Gastroesophageal sphincter (tissue), 4 donors: ENCODE measurements at regions not wholly inside any gene's neighbourhood (a gene's known extent, or its start where the extent isn't known, plus 50 kb on each side); places are given as distances from the start of the nearest gene placed in this dataset.

Experiments used
- ATAC-seq: fragments of 150-250 bp; one replicate; pipeline ENCODE4 v1.9.1; 2016; ENCODE audit warnings: mild to moderate bottlenecking, moderate library complexity
- H3K27ac ChIP-seq, 4 donors: fragments of 200-600 bp; sonication (generic) in 3 of 4; 1 replicate in 3 of 4; 2 replicates in 1 of 4; pipeline ENCODE4 v1.5.1; 2016 to 2019
- H3K27me3 ChIP-seq: fragments of 200-600 bp; sonication (generic); one replicate; pipeline ENCODE4 v1.5.1; 2019
- H3K36me3 ChIP-seq, 2 donors: fragments of 200-600 bp; sonication (generic); one replicate each; pipeline ENCODE4 v1.5.1; 2019; ENCODE audit warnings: control low read depth in 1 of 2
- H3K4me1 ChIP-seq, 3 donors: fragments of 200-600 bp; sonication (generic); 1 replicate in 2 of 3; 2 replicates in 1 of 3; pipeline ENCODE4 v1.5.1; 2016 to 2019; ENCODE audit warnings: control low read depth in 2 of 3
- H3K4me3 ChIP-seq, 2 donors: fragments of 200-600 bp; sonication (generic); one replicate each; pipeline ENCODE4 v1.5.1; 2019; ENCODE audit warnings: mild to moderate bottlenecking in 1 of 2, moderate library complexity in 1 of 2
- H3K9me3 ChIP-seq, 3 donors: fragments of 200-600 bp; sonication (generic); one replicate each; pipeline ENCODE4 v1.5.1; 2017 to 2019; ENCODE audit warnings: control low read depth in 2 of 3
- CTCF ChIP-seq, 4 experiments: fragments of 200-600 bp in 2 of 4; fragments of 450-650 bp in 2 of 4; sonication (generic) in 1 of 4; IDR thresholded peaks; one replicate each; pipeline ENCODE4 v1.5.1; 2017 to 2019; ENCODE audit warnings: antibody characterized with exemption in 4 of 4, mild to moderate bottlenecking in 2 of 4, moderate library complexity in 2 of 4
- EP300 ChIP-seq: sonication (generic); formaldehyde crosslinking; IDR thresholded peaks from one replicate; pipeline ENCODE4 v1.6.1; 2017; ENCODE audit warnings: antibody characterized with exemption, mild to moderate bottlenecking
- POLR2A ChIP-seq, 2 donors: fragments of 450-650 bp; IDR thresholded peaks; one replicate each; pipeline ENCODE4 v1.6.1; 2017; ENCODE audit warnings: antibody characterized with exemption in 2 of 2, mild to moderate bottlenecking in 2 of 2, moderate library complexity in 1 of 2
- POLR2AphosphoS5 ChIP-seq: sonication (generic); formaldehyde crosslinking; IDR thresholded peaks from one replicate; pipeline ENCODE4 v1.6.1; 2017; ENCODE audit warnings: antibody characterized with exemption
- WGBS, 2 donors: methylation state at CpG; one replicate each; pipeline ENCODE4 v1.1.5; 2018; ENCODE audit warnings: low coverage in 1 of 2; 5-methylcytosine and 5-hydroxymethylcytosine counted together

DNA sequence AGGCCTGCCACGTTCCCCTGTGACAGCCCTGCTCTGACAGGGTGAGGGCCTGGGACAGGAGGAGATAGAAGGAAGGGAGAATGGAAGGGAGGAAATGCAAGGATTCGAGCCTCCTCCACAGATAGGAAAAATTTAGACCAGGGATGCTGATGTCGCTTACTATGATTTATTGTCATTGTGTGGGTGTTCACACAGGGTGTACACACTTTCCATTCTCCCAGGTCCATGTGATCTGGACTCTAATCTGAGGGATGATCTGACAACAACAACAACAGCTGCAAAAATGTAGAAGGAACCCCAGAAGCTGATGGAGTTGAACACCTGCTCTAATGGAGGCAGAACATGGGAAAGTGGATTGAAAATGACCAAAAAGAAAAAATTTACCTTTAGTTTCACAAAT, 231.7 kb upstream of the TNP1 start:
- Histone ChIP-seq H3K9me3 (no peaks in the 10 kb centered on the region), H3K27me3 (no peaks in the 10 kb centered on the region), H3K27ac (no peak overlapping the region), H3K36me3 (no peaks in the 10 kb centered on the region), H3K4me1 (no peaks in the 10 kb centered on the region), H3K4me3 (no peak overlapping the region)
- 64 to 67% methylated on average over 2 to 3 of the region's 3 CpGs for WGBS, 2 donors
- TF ChIP-seq EP300, result no peak
- no peak for ATAC-seq

DNA sequence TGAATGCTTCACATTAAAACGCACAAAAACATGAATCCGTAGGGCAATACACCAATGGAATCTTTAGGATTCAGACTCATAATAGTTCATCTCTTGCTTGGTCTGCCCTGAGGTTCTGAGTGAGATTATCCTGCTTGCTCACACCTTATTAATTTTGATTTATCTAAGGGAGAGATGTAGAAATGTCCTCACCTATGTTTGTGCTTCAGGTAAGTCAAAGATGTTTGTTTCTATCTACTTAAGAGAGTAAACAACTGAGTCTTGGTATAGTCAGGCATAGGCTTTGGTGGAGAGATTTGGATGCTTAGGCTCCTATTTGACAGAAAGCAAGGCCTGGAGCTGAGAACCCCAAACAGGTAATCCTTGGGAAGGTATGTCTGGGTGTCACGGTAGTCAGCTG, 231.0 kb upstream of the TNP1 start:
- no peak for TF ChIP-seq POLR2A (IDR thresholded peaks at IDR 0.05)
- TF ChIP-seq POLR2AphosphoS5, result no peak
- TF ChIP-seq EP300, result no peak
- TF ChIP-seq CTCF (IDR thresholded peaks at IDR 0.05), result no peak
- ATAC-seq, result no peak

GRCh38 chr2:217090024-217090473, 230.2 kb upstream of the TNP1 start:
- Histone ChIP-seq H3K4me3 (no peak overlapping the region), H3K4me1 (no peaks in the 10 kb centered on the region), H3K27me3 (no peaks in the 10 kb centered on the region), H3K27ac (no peak overlapping the region), H3K9me3 (no peaks in the 10 kb centered on the region), H3K36me3 (no peaks in the 10 kb centered on the region)
- whole genome bisulfite sequencing, 2 donors, result 56 to 64% methylated on average over 5 of the region's 5 CpGs
- no peak for ATAC-seq
- TF ChIP-seq CTCF (IDR thresholded peaks at IDR 0.05), result no peak
- TF ChIP-seq POLR2AphosphoS5, result no peak
- TF ChIP-seq POLR2A (IDR thresholded peaks at IDR 0.05), result no peak
- TF ChIP-seq EP300, result no peak

More for the DNA sequence above, 231.0 kb upstream of the TNP1 start:
- H3K27me3 ChIP-seq, result no peaks in the 10 kb centered on the region
- no peak overlapping the region for H3K4me3 ChIP-seq
- no peaks in the 10 kb centered on the region for H3K36me3 ChIP-seq
- WGBS, 2 donors, result 89 to 96% methylated on average over 2 to 3 of the region's 3 CpGs
- H3K9me3 ChIP-seq, result no peaks in the 10 kb centered on the region
- no peaks in the 10 kb centered on the region for H3K4me1 ChIP-seq
- no peak overlapping the region for H3K27ac ChIP-seq

DNA sequence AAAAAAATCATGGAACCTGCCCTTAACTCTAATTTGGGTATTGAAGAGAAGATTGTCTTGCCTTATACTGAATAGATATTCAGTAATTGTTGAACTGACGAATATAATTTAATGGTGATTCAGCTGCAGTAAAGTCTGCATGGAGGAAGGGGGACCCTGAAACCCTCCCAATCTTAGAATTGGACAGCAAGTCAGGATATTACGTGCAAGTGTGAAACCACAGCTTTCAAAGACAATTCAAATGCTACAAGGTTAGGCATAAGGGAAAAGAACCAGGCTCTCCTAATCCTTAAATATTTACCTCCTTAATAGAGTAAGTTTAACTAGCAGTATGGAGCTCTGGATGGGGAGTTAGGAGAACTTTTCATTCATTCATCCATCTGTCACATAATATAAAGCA, 226.9 kb upstream of the TNP1 start:
- no peak for ATAC-seq
- 93 to 100% methylated on average over 1 to 2 of the region's 2 CpGs for WGBS, 2 donors
- H3K27me3 ChIP-seq, result no peaks in the 10 kb centered on the region
- no peaks in the 10 kb centered on the region for H3K9me3 ChIP-seq
- H3K4me3 ChIP-seq, result no peak overlapping the region
- TF ChIP-seq POLR2A (IDR thresholded peaks at IDR 0.05), result no peak
- no peak for TF ChIP-seq POLR2AphosphoS5
- TF ChIP-seq EP300, result no peak
- no peak for TF ChIP-seq CTCF (IDR thresholded peaks at IDR 0.05)
- H3K4me1 ChIP-seq, result no peaks in the 10 kb centered on the region
- H3K27ac ChIP-seq, result no peak overlapping the region
- H3K36me3 ChIP-seq, result no peaks in the 10 kb centered on the region

DNA sequence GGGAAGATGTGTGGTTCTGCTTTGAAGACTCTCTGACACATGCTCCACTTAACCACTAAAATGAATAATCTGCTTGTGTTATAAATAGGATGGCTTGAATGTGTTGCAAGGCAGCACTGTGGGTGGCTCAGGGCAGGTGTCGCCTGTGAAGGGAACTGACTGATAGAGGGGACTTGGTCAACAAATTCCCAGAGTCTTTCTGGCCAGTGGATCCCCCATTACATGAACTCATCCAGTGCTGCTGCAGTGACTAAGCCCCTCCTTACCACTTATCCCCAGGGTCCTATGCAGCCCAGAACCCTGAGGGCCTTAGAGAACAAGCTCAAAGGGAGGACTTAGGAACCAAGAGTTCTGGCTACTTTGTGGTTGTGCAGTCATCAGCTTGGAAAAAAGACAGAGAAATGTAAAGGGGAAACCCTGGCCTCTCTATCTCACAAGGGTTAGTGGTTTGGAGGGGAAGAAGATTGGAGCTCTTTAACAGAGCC, 226.2 kb upstream of the TNP1 start:
- ATAC-seq, result no peak
- 80% methylated on average over 1 of the region's 1 CpG; no CpG with 5 or more reads in 1 of the 2 donors for WGBS, 2 donors
- Histone ChIP-seq H3K27me3 (no peaks in the 10 kb centered on the region), H3K9me3 (no peaks in the 10 kb centered on the region), H3K27ac (no peak overlapping the region), H3K4me1 (no peaks in the 10 kb centered on the region), H3K4me3 (no peak overlapping the region), H3K36me3 (no peaks in the 10 kb centered on the region)
- TF ChIP-seq POLR2A (IDR thresholded peaks at IDR 0.05) (no peak), POLR2AphosphoS5 (no peak), CTCF (IDR thresholded peaks at IDR 0.05) (no peak), EP300 (no peak)
